SK-N-SH (cell line): ENCODE measurements at regions not wholly inside any gene's neighbourhood (a gene's known extent, or its start where the extent isn't known, plus 50 kb on each side); places are given as distances from the start of the nearest gene placed in this dataset.

ENCODE experiments used
- EP300 ChIP-seq, 2 experiments: IDR thresholded peaks; 2 replicates each; pipeline versions ENCODE4 v1.4.0 to v1.6.1; 2012; ENCODE audit warnings: borderline replicate concordance in 1 of 2, low read depth in 1 of 2, low read length in 1 of 2
- JUND ChIP-seq: IDR thresholded peaks from 2 replicates; pipeline ENCODE4 v1.4.0; 2012
- POLR2AphosphoS5 ChIP-seq: IDR thresholded peaks from 2 replicates; pipeline ENCODE4 v1.6.1; 2012; ENCODE audit warnings: low read depth, low read length
- RAD21 ChIP-seq: IDR thresholded peaks from 2 replicates; pipeline ENCODE4 v1.6.1; 2012; ENCODE audit warnings: mild to moderate bottlenecking, low read length
- REST ChIP-seq: IDR thresholded peaks from 2 replicates; pipeline ENCODE4 v1.6.1; 2012; ENCODE audit warnings: mild to moderate bottlenecking, low read depth, low read length, moderate library complexity
- RFX5 ChIP-seq: IDR thresholded peaks from 2 replicates; pipeline ENCODE4 v1.6.1; 2012; ENCODE audit warnings: mild to moderate bottlenecking, improper control_type of control experiment, low read length
- TAF1 ChIP-seq: IDR thresholded peaks from 2 replicates; pipeline ENCODE4 v1.6.1; 2012; ENCODE audit warnings: low read depth, mild to moderate bottlenecking, low read length, moderate library complexity, borderline replicate concordance
- TCF12 ChIP-seq: IDR thresholded peaks from 2 replicates; pipeline ENCODE4 v1.4.0; 2012
- YY1 ChIP-seq: IDR thresholded peaks from 2 replicates; pipeline ENCODE4 v1.4.0; 2012; ENCODE audit warnings: low read depth, mild to moderate bottlenecking
- TF ChIP-seq, protein P1 (sequence below): fragments of 200-600 bp; sonication (generic); IDR thresholded peaks from 2 replicates; pipeline ENCODE4 v1.6.1; 2017; ENCODE audit warnings: antibody characterized with exemption, mild to moderate bottlenecking, moderate library complexity
- TF ChIP-seq, protein P2 (sequence below): fragments of 150-350 bp; IDR thresholded peaks from 2 replicates; pipeline ENCODE4 v1.6.1; 2017; ENCODE audit warnings: antibody characterized with exemption, low read length, low read depth, borderline replicate concordance
- TF ChIP-seq, protein P3 (sequence below): IDR thresholded peaks from 2 replicates; pipeline ENCODE4 v1.4.0; 2012; ENCODE audit warnings: low read depth, borderline replicate concordance
- TF ChIP-seq, protein P4 (sequence below): IDR thresholded peaks from 2 replicates; pipeline ENCODE4 v1.4.0; 2012; ENCODE audit warnings: low read depth

- TF ChIP-seq, protein P1, sequence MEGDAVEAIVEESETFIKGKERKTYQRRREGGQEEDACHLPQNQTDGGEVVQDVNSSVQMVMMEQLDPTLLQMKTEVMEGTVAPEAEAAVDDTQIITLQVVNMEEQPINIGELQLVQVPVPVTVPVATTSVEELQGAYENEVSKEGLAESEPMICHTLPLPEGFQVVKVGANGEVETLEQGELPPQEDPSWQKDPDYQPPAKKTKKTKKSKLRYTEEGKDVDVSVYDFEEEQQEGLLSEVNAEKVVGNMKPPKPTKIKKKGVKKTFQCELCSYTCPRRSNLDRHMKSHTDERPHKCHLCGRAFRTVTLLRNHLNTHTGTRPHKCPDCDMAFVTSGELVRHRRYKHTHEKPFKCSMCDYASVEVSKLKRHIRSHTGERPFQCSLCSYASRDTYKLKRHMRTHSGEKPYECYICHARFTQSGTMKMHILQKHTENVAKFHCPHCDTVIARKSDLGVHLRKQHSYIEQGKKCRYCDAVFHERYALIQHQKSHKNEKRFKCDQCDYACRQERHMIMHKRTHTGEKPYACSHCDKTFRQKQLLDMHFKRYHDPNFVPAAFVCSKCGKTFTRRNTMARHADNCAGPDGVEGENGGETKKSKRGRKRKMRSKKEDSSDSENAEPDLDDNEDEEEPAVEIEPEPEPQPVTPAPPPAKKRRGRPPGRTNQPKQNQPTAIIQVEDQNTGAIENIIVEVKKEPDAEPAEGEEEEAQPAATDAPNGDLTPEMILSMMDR = no peak
- TF ChIP-seq, protein P2, sequence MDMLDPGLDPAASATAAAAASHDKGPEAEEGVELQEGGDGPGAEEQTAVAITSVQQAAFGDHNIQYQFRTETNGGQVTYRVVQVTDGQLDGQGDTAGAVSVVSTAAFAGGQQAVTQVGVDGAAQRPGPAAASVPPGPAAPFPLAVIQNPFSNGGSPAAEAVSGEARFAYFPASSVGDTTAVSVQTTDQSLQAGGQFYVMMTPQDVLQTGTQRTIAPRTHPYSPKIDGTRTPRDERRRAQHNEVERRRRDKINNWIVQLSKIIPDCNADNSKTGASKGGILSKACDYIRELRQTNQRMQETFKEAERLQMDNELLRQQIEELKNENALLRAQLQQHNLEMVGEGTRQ = no peak
- TF ChIP-seq YY1 (no peak), POLR2AphosphoS5 (no peak), RAD21 (no peak), TAF1 (no peak), EP300 (IDR thresholded peaks at IDR 0.05; ENCODE audit: borderline replicate concordance in 1 of 2, low read depth in 1 of 2, low read length in 1 of 2) (no peak), JUND (no peak), TCF12 (no peak), REST (no peak), RFX5 (no peak)
- TF ChIP-seq, protein P3, sequence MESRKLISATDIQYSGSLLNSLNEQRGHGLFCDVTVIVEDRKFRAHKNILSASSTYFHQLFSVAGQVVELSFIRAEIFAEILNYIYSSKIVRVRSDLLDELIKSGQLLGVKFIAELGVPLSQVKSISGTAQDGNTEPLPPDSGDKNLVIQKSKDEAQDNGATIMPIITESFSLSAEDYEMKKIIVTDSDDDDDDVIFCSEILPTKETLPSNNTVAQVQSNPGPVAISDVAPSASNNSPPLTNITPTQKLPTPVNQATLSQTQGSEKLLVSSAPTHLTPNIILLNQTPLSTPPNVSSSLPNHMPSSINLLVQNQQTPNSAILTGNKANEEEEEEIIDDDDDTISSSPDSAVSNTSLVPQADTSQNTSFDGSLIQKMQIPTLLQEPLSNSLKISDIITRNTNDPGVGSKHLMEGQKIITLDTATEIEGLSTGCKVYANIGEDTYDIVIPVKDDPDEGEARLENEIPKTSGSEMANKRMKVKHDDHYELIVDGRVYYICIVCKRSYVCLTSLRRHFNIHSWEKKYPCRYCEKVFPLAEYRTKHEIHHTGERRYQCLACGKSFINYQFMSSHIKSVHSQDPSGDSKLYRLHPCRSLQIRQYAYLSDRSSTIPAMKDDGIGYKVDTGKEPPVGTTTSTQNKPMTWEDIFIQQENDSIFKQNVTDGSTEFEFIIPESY = no peak
- TF ChIP-seq, protein P4, sequence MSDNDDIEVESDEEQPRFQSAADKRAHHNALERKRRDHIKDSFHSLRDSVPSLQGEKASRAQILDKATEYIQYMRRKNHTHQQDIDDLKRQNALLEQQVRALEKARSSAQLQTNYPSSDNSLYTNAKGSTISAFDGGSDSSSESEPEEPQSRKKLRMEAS = no peak
Measured at GRCh38 chr7:347001-347590, 57.1 kb downstream of the FOXL3 start.
